ENCODE measurements at regions not wholly inside any gene's neighbourhood (a gene's known extent, or its start where the extent isn't known, plus 50 kb on each side); places are given as distances from the start of the nearest gene placed in this dataset.

GRCh38 chr12:60872850-60873713 is 1277.3 kb downstream of the SLC16A7 start:
- no peak for DNase-seq (ENCODE audit: low spot score)
- TF ChIP-seq, protein P1, sequence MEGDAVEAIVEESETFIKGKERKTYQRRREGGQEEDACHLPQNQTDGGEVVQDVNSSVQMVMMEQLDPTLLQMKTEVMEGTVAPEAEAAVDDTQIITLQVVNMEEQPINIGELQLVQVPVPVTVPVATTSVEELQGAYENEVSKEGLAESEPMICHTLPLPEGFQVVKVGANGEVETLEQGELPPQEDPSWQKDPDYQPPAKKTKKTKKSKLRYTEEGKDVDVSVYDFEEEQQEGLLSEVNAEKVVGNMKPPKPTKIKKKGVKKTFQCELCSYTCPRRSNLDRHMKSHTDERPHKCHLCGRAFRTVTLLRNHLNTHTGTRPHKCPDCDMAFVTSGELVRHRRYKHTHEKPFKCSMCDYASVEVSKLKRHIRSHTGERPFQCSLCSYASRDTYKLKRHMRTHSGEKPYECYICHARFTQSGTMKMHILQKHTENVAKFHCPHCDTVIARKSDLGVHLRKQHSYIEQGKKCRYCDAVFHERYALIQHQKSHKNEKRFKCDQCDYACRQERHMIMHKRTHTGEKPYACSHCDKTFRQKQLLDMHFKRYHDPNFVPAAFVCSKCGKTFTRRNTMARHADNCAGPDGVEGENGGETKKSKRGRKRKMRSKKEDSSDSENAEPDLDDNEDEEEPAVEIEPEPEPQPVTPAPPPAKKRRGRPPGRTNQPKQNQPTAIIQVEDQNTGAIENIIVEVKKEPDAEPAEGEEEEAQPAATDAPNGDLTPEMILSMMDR (IDR thresholded peaks at IDR 0.05; ENCODE audit: borderline replicate concordance, control extremely low read depth, extremely low read depth, insufficient read depth, missing control alignments): no peak
- in situ Hi-C loops (cut with MboI; ENCODE audit: low sequenced_read_pairs, unreplicated experiment): no loop called here

DNA sequence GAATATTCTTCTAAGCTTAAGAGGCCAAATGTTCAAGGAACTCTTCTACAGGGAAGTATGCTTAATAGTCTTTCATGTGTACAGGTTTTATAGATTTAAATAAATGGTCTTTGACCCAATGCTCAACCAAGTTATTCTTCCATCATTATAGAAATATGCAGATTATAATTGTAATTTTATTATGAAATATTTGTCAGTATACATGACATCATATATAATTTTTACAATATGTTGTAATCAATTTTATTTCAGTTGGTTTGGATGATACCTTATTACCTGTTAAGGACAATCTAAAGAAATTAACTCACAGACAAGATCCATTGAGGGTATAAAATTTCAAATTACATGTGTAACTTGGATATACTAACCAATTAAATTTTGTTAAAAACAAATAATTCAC is 1278.3 kb downstream of the SLC16A7 start:
- no peak for DNase-seq (ENCODE audit: low spot score)
- TF ChIP-seq, protein P1 (IDR thresholded peaks at IDR 0.05; ENCODE audit: borderline replicate concordance, control extremely low read depth, extremely low read depth, insufficient read depth, missing control alignments): no peak
- in situ Hi-C loops (cut with MboI; ENCODE audit: low sequenced_read_pairs, unreplicated experiment): no loop called here

- no peak for DNase-seq (ENCODE audit: low spot score)
- in situ Hi-C loops (cut with MboI; ENCODE audit: low sequenced_read_pairs, unreplicated experiment): no loop called here
- TF ChIP-seq, protein P1 (IDR thresholded peaks at IDR 0.05; ENCODE audit: borderline replicate concordance, control extremely low read depth, extremely low read depth, insufficient read depth, missing control alignments): no peak
Measured at GRCh38 chr12:60920841-60921495, 1325.1 kb downstream of the SLC16A7 start.

GRCh38 chr12:60921541-60921940 is 1325.7 kb downstream of the SLC16A7 start:
- TF ChIP-seq, protein P1 (IDR thresholded peaks at IDR 0.05; ENCODE audit: borderline replicate concordance, control extremely low read depth, extremely low read depth, insufficient read depth, missing control alignments): no peak
- in situ Hi-C loops (cut with MboI; ENCODE audit: low sequenced_read_pairs, unreplicated experiment): no loop called here
- no peak for DNase-seq (ENCODE audit: low spot score)

DNA sequence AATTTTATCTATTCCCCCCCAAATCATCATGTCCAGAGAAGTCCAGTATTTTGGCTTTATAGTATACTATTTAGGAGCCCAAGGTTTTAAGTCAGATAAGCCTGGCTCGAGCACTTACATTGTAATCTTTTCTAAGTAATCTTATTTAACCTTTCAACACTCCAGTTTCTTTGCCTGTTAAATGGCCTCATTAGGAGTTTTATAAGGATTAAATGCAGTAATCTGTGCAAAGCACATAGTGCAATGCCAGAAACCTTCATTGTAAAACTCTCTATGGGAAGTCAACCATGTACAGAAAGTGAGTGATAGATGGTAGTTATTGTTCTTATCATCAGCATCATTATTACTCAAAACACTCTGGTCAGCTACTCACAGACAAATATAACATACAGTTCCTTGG is 1330.4 kb downstream of the SLC16A7 start:
- DNase-seq (ENCODE audit: low spot score): no peak
- in situ Hi-C loops (cut with MboI; ENCODE audit: low sequenced_read_pairs, unreplicated experiment): no loop called here
- TF ChIP-seq, protein P1 (IDR thresholded peaks at IDR 0.05; ENCODE audit: borderline replicate concordance, control extremely low read depth, extremely low read depth, insufficient read depth, missing control alignments): no peak

- in situ Hi-C loops (cut with MboI; ENCODE audit: low sequenced_read_pairs, unreplicated experiment): no loop called here
- TF ChIP-seq, protein P1 (IDR thresholded peaks at IDR 0.05; ENCODE audit: borderline replicate concordance, control extremely low read depth, extremely low read depth, insufficient read depth, missing control alignments): no peak
Measured at GRCh38 chr12:60930151-60930550, 1330.1 kb upstream of the USP15 start.

More at GRCh38 chr12:60930151-60930550, 1330.1 kb upstream of the USP15 start:
- no peak for DNase-seq (ENCODE audit: low spot score)

All from GM13976 (cell line).